D721Med (cell line): ENCODE measurements at regions not wholly inside any gene's neighbourhood (a gene's known extent, or its start where the extent isn't known, plus 50 kb on each side); places are given as distances from the start of the nearest gene placed in this dataset.

Experiments
- DNase-seq: peaks from one replicate; pipeline ENCODE4 v3.0.0; 2011; ENCODE audit warnings: low spot score; ENCODE audit not compliant: insufficient read length
- FAIRE-seq: peaks from 2 replicates; lab custom pipeline; 2011; peaks lifted over from hg19 to GRCh38; lab: Jason Lieb, UNC
- TF ChIP-seq, protein P1 (sequence below): IDR thresholded peaks from 2 replicates; pipeline ENCODE4 v1.5.1; 2012; ENCODE audit warnings: mild to moderate bottlenecking, control low read depth; ENCODE audit not compliant: insufficient read depth; ENCODE audit errors: missing control alignments

DNA sequence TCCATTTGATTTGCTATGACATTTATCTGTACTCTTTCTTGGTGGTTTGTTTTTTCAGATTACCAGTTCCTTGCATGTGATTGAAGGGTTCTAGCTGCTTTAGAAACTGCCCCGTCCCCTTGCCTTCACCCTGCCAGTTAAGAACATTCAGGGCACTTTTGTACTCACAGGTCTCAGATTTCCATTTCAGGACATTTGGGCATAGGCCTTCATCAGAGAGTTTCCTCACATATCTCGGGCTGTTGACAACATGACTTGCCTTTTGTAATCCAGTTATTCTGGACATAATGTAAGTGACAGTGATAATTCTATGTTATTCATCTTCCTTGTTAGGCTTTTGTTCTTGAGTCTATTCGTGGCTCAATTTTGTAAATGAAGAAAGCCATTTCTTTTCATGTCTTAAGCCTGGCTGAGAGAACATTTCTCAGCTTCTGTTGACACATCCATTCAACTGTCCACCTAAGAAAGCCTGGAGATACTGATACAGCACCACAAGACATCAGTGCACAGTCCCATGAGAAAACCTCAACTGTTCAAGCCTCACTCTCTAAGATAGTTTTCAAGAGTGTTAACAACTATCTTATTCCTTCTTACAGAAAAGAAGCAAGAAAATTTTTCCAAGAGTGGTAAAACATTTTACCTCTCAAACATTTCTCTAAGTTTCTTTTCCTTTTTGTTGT is 209.3 kb upstream of the SGK1 start:
- FAIRE-seq: no peak
- TF ChIP-seq, protein P1, sequence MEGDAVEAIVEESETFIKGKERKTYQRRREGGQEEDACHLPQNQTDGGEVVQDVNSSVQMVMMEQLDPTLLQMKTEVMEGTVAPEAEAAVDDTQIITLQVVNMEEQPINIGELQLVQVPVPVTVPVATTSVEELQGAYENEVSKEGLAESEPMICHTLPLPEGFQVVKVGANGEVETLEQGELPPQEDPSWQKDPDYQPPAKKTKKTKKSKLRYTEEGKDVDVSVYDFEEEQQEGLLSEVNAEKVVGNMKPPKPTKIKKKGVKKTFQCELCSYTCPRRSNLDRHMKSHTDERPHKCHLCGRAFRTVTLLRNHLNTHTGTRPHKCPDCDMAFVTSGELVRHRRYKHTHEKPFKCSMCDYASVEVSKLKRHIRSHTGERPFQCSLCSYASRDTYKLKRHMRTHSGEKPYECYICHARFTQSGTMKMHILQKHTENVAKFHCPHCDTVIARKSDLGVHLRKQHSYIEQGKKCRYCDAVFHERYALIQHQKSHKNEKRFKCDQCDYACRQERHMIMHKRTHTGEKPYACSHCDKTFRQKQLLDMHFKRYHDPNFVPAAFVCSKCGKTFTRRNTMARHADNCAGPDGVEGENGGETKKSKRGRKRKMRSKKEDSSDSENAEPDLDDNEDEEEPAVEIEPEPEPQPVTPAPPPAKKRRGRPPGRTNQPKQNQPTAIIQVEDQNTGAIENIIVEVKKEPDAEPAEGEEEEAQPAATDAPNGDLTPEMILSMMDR: no peak
- DNase-seq: no peak

GRCh38 chr6:134525190-134525868 is 207.4 kb upstream of the SGK1 start:
- DNase-seq (no peak), FAIRE-seq (no peak)
- TF ChIP-seq, protein P1: no peak

- FAIRE-seq (no peak), DNase-seq (no peak)
- TF ChIP-seq, protein P1: no peak
Observed at GRCh38 chr6:134523903-134524650, 206.2 kb upstream of the SGK1 start.

- FAIRE-seq (no peak), DNase-seq (no peak)
- TF ChIP-seq, protein P1: no peak
Observed at GRCh38 chr6:134523051-134523450, 205.1 kb upstream of the SGK1 start.

DNA sequence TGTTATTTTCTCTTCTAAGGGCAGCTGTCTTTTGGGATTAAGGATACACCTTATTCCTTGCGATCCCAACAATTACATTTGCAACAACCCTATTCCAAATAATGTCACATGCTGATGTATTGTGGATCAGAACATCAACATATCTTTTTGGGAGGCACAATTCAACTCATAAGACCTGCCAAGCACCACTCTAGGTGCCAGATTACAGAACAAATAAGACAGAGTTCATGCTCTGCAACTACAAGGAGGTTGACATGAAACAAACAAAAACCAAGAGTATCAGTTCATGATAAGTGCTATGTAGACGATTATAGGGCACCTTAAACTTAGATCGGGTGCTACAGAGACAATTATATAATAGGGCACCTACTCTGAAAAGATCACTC is 203.2 kb upstream of the SGK1 start:
- TF ChIP-seq, protein P1: no peak
- FAIRE-seq (no peak), DNase-seq (no peak)

DNA sequence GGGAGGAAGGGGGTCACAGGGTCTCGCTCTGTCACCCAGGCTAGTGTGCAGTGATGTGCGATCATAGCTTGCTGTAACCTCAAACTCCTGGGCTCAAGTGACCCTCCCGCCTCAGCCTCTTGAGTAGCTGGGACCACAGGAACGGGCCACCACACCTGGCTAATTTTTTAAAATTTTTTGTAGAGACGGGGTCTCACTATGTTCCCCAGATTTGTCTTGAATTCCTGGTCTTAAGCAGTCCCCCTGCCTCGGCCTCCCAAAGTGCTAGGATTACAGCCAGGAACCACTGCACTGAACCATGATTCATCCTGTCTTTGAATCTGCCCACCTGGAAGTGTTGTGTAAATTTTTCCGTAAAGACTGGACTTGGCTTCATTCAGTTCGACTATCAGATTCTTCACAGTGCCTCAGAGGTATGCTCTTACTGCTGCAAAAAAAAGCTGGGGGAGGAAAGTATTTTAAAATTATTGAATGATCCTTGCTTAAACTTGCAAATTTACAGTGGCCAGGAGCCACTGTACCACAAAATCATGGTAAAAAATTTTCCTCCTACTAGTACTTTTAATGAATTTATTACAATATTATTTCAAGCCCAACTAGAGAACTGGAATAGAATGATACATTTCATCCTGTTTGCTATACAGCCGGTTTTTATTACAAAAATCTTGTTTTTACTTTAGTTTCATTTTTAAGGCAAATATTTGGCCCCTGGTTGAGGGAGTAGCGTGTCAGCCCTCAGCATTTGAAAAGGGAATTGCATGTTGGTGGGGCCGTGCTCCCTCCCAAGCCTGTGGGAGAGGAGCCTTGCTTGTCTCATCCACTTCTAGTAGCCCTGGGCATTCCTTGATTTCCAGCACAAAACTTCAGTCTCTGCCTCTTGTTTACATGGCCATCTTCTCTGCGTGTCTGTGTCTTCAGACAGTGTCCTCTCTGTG is 202.5 kb upstream of the SGK1 start:
- FAIRE-seq (no peak), DNase-seq (no peak)
- TF ChIP-seq, protein P1: no peak
